OCI-LY3 (cell line): ENCODE measurements at regions not wholly inside any gene's neighbourhood (a gene's known extent, or its start where the extent isn't known, plus 50 kb on each side); places are given as distances from the start of the nearest gene placed in this dataset.

Source experiments
- EZH2phosphoT487 ChIP-seq: fragments of 200-600 bp; shearing (Covaris generic); IDR thresholded peaks from 2 replicates; pipeline ENCODE4 v1.6.1; 2018; ENCODE audit warnings: antibody characterized with exemption, mixed run types, low read depth
- TF ChIP-seq, protein P1 (sequence below): fragments of 200-600, 300-600 bp; sonication (generic); IDR thresholded peaks from 2 replicates; pipeline ENCODE4 v1.5.1; 2014; ENCODE audit warnings: antibody characterized with exemption, low read length, low read depth

DNA sequence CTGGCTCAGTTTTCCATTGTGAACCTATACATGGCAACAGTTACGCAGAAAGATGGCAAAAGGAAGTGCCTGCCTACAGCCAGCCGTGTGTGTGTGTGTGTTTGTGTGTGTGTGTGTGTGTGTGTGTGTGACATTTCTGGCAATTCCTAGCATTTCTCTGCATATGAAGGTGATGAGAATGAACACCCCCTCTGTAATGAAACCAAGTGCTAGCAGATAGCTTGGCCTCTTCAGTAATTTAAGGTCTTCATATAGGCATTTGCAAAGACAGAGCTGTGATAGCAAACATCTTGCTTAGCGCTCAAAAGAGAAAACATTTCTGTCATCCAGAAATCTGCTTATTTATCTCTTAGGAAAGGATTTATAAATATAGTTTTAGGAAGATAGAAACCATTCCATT is 389.1 kb downstream of the AACS start:
- TF ChIP-seq, protein P1, sequence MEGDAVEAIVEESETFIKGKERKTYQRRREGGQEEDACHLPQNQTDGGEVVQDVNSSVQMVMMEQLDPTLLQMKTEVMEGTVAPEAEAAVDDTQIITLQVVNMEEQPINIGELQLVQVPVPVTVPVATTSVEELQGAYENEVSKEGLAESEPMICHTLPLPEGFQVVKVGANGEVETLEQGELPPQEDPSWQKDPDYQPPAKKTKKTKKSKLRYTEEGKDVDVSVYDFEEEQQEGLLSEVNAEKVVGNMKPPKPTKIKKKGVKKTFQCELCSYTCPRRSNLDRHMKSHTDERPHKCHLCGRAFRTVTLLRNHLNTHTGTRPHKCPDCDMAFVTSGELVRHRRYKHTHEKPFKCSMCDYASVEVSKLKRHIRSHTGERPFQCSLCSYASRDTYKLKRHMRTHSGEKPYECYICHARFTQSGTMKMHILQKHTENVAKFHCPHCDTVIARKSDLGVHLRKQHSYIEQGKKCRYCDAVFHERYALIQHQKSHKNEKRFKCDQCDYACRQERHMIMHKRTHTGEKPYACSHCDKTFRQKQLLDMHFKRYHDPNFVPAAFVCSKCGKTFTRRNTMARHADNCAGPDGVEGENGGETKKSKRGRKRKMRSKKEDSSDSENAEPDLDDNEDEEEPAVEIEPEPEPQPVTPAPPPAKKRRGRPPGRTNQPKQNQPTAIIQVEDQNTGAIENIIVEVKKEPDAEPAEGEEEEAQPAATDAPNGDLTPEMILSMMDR, result no peak
- no peak for TF ChIP-seq EZH2phosphoT487
